HepG2 (cell line): ENCODE measurements at regions not wholly inside any gene's neighbourhood (a gene's known extent, or its start where the extent isn't known, plus 50 kb on each side); places are given as distances from the start of the nearest gene placed in this dataset.
"Not testable (repeated sequence)": the region's sequence is repeated elsewhere in the genome, so short reads cannot be mapped to it uniquely, and the experiment has no call there.

Source experiments
- ATAC-seq: fragments of 200-7000 bp; cut with Tn5 transposase; 3 replicates; pipeline ENCODE4 v1.9.1; 2020; ENCODE audit warnings: mild to moderate bottlenecking, moderate library complexity
- BruUV-seq: library from RNA; stranded (reverse); fragments of 400-500 nt; replicated peaks from 2 replicates; lab custom pipeline; 2021; lab: Mats Ljungman, UMichigan
- CTCF ChIA-PET: fragments of 300-600 bp; formaldehyde crosslinking; extraction: SDS; loops from one replicate; lab custom pipeline; 2021; ENCODE audit warnings: low total read pairs, inconsistent platforms, low intra/inter-chr PET ratio; lab: Yijun Ruan, JAX
- POLR2A ChIA-PET: fragments of 350-600 bp; sonication (Branson Sonifier 250); formaldehyde crosslinking; loops from one replicate; lab custom pipeline; 2020; ENCODE audit warnings: antibody characterized with exemption, inconsistent platforms; lab: Yijun Ruan, JAX
- DNase-seq: peaks from one replicate; pipeline ENCODE4 v3.0.0-alpha.2; 2015; ENCODE audit warnings: low spot score
- FAIRE-seq: peaks from 3 replicates; lab custom pipeline; 2011; peaks lifted over from hg19 to GRCh38; lab: Jason Lieb, UNC
- H2AFZ ChIP-seq: one replicate; pipeline ENCODE4 v1.6.1; 2011; ENCODE audit warnings: low read length, inconsistent platforms
- H3K27ac ChIP-seq: fragments of 300-600 bp; 3 replicates; pipeline ENCODE4 v1.8.0; 2011; ENCODE audit warnings: mixed run types, mild to moderate bottlenecking, mixed read lengths, low read length, inconsistent platforms; ENCODE audit not compliant: insufficient read depth; ENCODE audit errors: extremely low read length
- H3K27me3 ChIP-seq, 2 experiments: fragments of 200-600 bp in 1 of 2; 2 replicates in 1 of 2; 3 replicates in 1 of 2; pipeline versions ENCODE4 v1.6.0 to v1.8.0; 2011; ENCODE audit warnings: low read length in 2 of 2, mild to moderate bottlenecking in 2 of 2, moderate library complexity in 2 of 2, inconsistent platforms in 1 of 2; ENCODE audit not compliant: insufficient read depth in 2 of 2, control insufficient read depth in 1 of 2
- H3K36me3 ChIP-seq, 2 experiments: fragments of 200-600 bp in 1 of 2; replicated peaks in 1 of 2; 2 replicates in 1 of 2; 3 replicates in 1 of 2; pipeline versions ENCODE4 v1.5.1 to v1.8.0; 2011; ENCODE audit warnings: low read length in 2 of 2, inconsistent platforms in 1 of 2; ENCODE audit not compliant: insufficient read depth in 2 of 2, control insufficient read depth in 1 of 2
- H3K4me1 ChIP-seq: 2 replicates; pipeline ENCODE4 v1.5.1; 2012; ENCODE audit warnings: low read length, inconsistent platforms; ENCODE audit not compliant: insufficient read depth
- H3K4me2 ChIP-seq: 2 replicates; pipeline ENCODE4 v1.6.0; 2011; ENCODE audit warnings: low read depth, low read length, inconsistent platforms
- H3K4me3 ChIP-seq, 3 experiments: fragments of 200-600 bp in 1 of 3; sonication (generic), shearing (Covaris generic) in 1 of 3; replicated peaks in 1 of 3; 2 replicates each; pipeline ENCODE4 v1.5.1; 2011 to 2016; ENCODE audit warnings: low read length in 3 of 3, inconsistent platforms in 2 of 3, low read depth in 2 of 3, mild to moderate bottlenecking in 2 of 3, control low read depth in 1 of 3, mixed read lengths in 1 of 3; ENCODE audit not compliant: insufficient read depth in 1 of 3
- H3K79me2 ChIP-seq: one replicate; pipeline ENCODE4 v1.6.1; 2011; ENCODE audit warnings: low read length, inconsistent platforms; ENCODE audit not compliant: insufficient read depth
- H3K9ac ChIP-seq: 2 replicates; pipeline ENCODE4 v1.6.0; 2011; ENCODE audit warnings: mild to moderate bottlenecking, low read depth, low read length, inconsistent platforms; ENCODE audit not compliant: insufficient read depth
- H3K9me3 ChIP-seq: 2 replicates; pipeline ENCODE4 v1.5.1; 2012; ENCODE audit warnings: mild to moderate bottlenecking, low read length
- H4K20me1 ChIP-seq: 2 replicates; pipeline ENCODE4 v1.6.0; 2011; ENCODE audit warnings: inconsistent platforms, mild to moderate bottlenecking, low read length, moderate library complexity; ENCODE audit not compliant: insufficient read depth
- ATF3 ChIP-seq: sonication (generic); formaldehyde crosslinking; IDR thresholded peaks from 2 replicates; pipeline ENCODE4 v1.4.0; 2020; ENCODE audit warnings: missing genetic modification reagents
- GLI4 ChIP-seq: sonication (generic); formaldehyde crosslinking; IDR thresholded peaks from 2 replicates; pipeline ENCODE4 v1.5.1; 2020; ENCODE audit warnings: missing genetic modification reagents, mild to moderate bottlenecking, moderate library complexity, borderline replicate concordance
- HNRNPH1 ChIP-seq: fragments of 200-400 bp; formaldehyde crosslinking; optimal IDR thresholded peaks from 2 replicates; pipeline ENCODE3; 2017; ENCODE audit warnings: mild to moderate bottlenecking, low read depth, low read length
- ZIK1 ChIP-seq: sonication (generic); formaldehyde crosslinking; IDR thresholded peaks from 2 replicates; pipeline ENCODE4 v1.5.0; 2020; ENCODE audit warnings: mild to moderate bottlenecking, low read depth, missing genetic modification reagents, borderline replicate concordance
- ZNF12 ChIP-seq: sonication (generic); formaldehyde crosslinking; IDR thresholded peaks from 2 replicates; pipeline ENCODE4 v1.5.0; 2020; ENCODE audit warnings: missing genetic modification reagents
- ZNF180 ChIP-seq: sonication (generic); formaldehyde crosslinking; IDR thresholded peaks from 2 replicates; pipeline ENCODE4 v1.4.0; 2020; ENCODE audit warnings: low read depth, missing genetic modification reagents, borderline replicate concordance
- ZNF546 ChIP-seq: sonication (generic); formaldehyde crosslinking; conservative IDR thresholded peaks from 2 replicates; pipeline ENCODE4 v1.8.1; 2023; ENCODE audit warnings: mild to moderate bottlenecking, missing genetic modification reagents
- ZNF709 ChIP-seq: sonication (generic); formaldehyde crosslinking; IDR thresholded peaks from 2 replicates; pipeline ENCODE4 v1.5.0; 2020; ENCODE audit warnings: mild to moderate bottlenecking, missing genetic modification reagents
- in situ Hi-C: cut with HindIII; loops from 2 replicates; pipeline ENCODE4 v1.10.0; 2017; ENCODE audit warnings: low pct_unique_long_range_greater_than_20kb; ENCODE audit not compliant: extremely low pct_ligation_motif_present
- intact Hi-C: fragments of 100-400 bp; cut with micrococcal nuclease; formaldehyde crosslinking; loops from one replicate; pipeline ENCODE4 v1.10.0; 2022; ENCODE audit not compliant: unreplicated experiment

- TF ChIP-seq GLI4 (CRISPR knock-in tag) (no peak), ZIK1 (CRISPR knock-in tag) (no peak), ZNF709 (no peak), ZNF12 (no peak), HNRNPH1 (no peak), ZNF180 (CRISPR knock-in tag) (no peak), ZNF546 (CRISPR knock-in tag) (no peak), ATF3 (CRISPR knock-in tag) (no peak)
Measured at GRCh38 chr3:153547970-153548369, 385.9 kb downstream of the RAP2B start (continued).

- H3K4me2 ChIP-seq, H3K9ac ChIP-seq, H4K20me1 ChIP-seq, H3K27ac ChIP-seq, intact Hi-C loops, ATAC-seq, FAIRE-seq, H3K4me3 ChIP-seq, H3K9me3 ChIP-seq, CTCF ChIA-PET, DNase-seq, H2AFZ ChIP-seq, POLR2A ChIA-PET, in situ Hi-C loops, H3K79me2 ChIP-seq, H3K27me3 ChIP-seq, H3K36me3 ChIP-seq, BruUV-seq, H3K4me1 ChIP-seq: not testable (repeated sequence)
Measured at GRCh38 chr3:153549686-153550085, 387.7 kb downstream of the RAP2B start.
